H9 (cell line): ENCODE measurements at regions not wholly inside any gene's neighbourhood (a gene's known extent, or its start where the extent isn't known, plus 50 kb on each side); places are given as distances from the start of the nearest gene placed in this dataset.

Source experiments
- DNase-seq: peaks from one replicate; pipeline ENCODE4 v3.0.0-alpha.2; 2017
- H2AFZ ChIP-seq: one replicate; pipeline ENCODE4 v1.6.1; 2013; ENCODE audit warnings: mild to moderate bottlenecking, low read length, control low read depth, moderate library complexity
- H2AK5ac ChIP-seq: 2 replicates; pipeline ENCODE4 v1.6.1; 2013; ENCODE audit warnings: low read length, control low read depth, mixed read lengths; ENCODE audit not compliant: insufficient read length
- H2BK120ac ChIP-seq: one replicate; pipeline ENCODE4 v1.6.1; 2013; ENCODE audit warnings: low read depth, mild to moderate bottlenecking, low read length, control low read depth, inconsistent platforms; ENCODE audit not compliant: poor library complexity, severe bottlenecking
- H2BK12ac ChIP-seq: 2 replicates; pipeline ENCODE4 v1.6.1; 2013; ENCODE audit warnings: low read length, control low read depth, mixed read lengths, low read depth; ENCODE audit not compliant: insufficient read length
- H2BK15ac ChIP-seq: 2 replicates; pipeline ENCODE4 v1.6.1; 2013; ENCODE audit warnings: low read depth, low read length, control low read depth
- H2BK20ac ChIP-seq: one replicate; pipeline ENCODE4 v1.6.1; 2013; ENCODE audit warnings: low read depth, mild to moderate bottlenecking, low read length, control low read depth, inconsistent platforms; ENCODE audit not compliant: poor library complexity, severe bottlenecking
- H2BK5ac ChIP-seq: 2 replicates; pipeline ENCODE4 v1.6.1; 2013; ENCODE audit warnings: low read length, control low read depth, mixed read lengths; ENCODE audit not compliant: insufficient read length
- H3K14ac ChIP-seq: 2 replicates; pipeline ENCODE4 v1.6.1; 2013; ENCODE audit warnings: low read length, control low read depth; ENCODE audit not compliant: insufficient read depth
- H3K18ac ChIP-seq: 2 replicates; pipeline ENCODE4 v1.6.1; 2013; ENCODE audit warnings: low read depth, mild to moderate bottlenecking, mixed read lengths, low read length, control low read depth; ENCODE audit not compliant: insufficient read length
- H3K23ac ChIP-seq: 2 replicates; pipeline ENCODE4 v1.6.1; 2013; ENCODE audit warnings: low read length, control low read depth, mixed read lengths, low read depth; ENCODE audit not compliant: insufficient read length
- H3K23me2 ChIP-seq: 2 replicates; pipeline ENCODE4 v1.6.1; 2013; ENCODE audit warnings: low read depth, mild to moderate bottlenecking, mixed read lengths, low read length, control low read depth; ENCODE audit not compliant: insufficient read length, poor library complexity, severe bottlenecking
- H3K27ac ChIP-seq: 2 replicates; pipeline ENCODE4 v1.5.1; 2013; ENCODE audit warnings: low read length, control low read depth, mixed read lengths, low read depth; ENCODE audit not compliant: insufficient read length
- H3K27me3 ChIP-seq: 2 replicates; pipeline ENCODE4 v1.6.1; 2013; ENCODE audit warnings: low read length, control low read depth, inconsistent platforms; ENCODE audit not compliant: insufficient read depth
- H3K4ac ChIP-seq: 2 replicates; pipeline ENCODE4 v1.6.1; 2013; ENCODE audit warnings: low read depth, mild to moderate bottlenecking, control low read depth, inconsistent platforms, low read length, moderate library complexity
- H3K4me1 ChIP-seq: 2 replicates; pipeline ENCODE4 v1.6.1; 2013; ENCODE audit warnings: low read length, control low read depth, inconsistent platforms; ENCODE audit not compliant: insufficient read depth
- H3K4me2 ChIP-seq: 2 replicates; pipeline ENCODE4 v1.6.1; 2013; ENCODE audit warnings: low read length, control low read depth, mixed read lengths; ENCODE audit not compliant: insufficient read length, insufficient read depth
- H3K56ac ChIP-seq: 2 replicates; pipeline ENCODE4 v1.6.1; 2013; ENCODE audit warnings: low read depth, mild to moderate bottlenecking, mixed read lengths, low read length, control low read depth; ENCODE audit not compliant: insufficient read length
- H3K79me1 ChIP-seq: 2 replicates; pipeline ENCODE4 v1.6.1; 2013; ENCODE audit warnings: low read depth, mild to moderate bottlenecking, moderate library complexity, low read length, control low read depth, inconsistent platforms; ENCODE audit not compliant: insufficient read depth, poor library complexity, severe bottlenecking
- H3K79me2 ChIP-seq: 2 replicates; pipeline ENCODE4 v1.6.1; 2013; ENCODE audit warnings: low read length, control low read depth, inconsistent platforms; ENCODE audit not compliant: insufficient read depth
- H3K9ac ChIP-seq: 2 replicates; pipeline ENCODE4 v1.6.1; 2013; ENCODE audit warnings: low read length, control low read depth, mixed read lengths; ENCODE audit not compliant: insufficient read length; ENCODE audit errors: extremely low read depth
- H3K9me3 ChIP-seq: one replicate; pipeline ENCODE4 v1.6.1; 2013; ENCODE audit warnings: low read depth, low read length, inconsistent platforms; ENCODE audit not compliant: control insufficient read depth
- H3T11ph ChIP-seq: one replicate; pipeline ENCODE4 v1.6.1; 2013; ENCODE audit warnings: mild to moderate bottlenecking, low read length, control low read depth, inconsistent platforms
- H4K20me1 ChIP-seq: one replicate; pipeline ENCODE4 v1.6.1; 2013; ENCODE audit not compliant: control insufficient read depth, insufficient read length, insufficient read depth
- H4K5ac ChIP-seq: 2 replicates; pipeline ENCODE4 v1.6.1; 2013; ENCODE audit warnings: low read depth, mild to moderate bottlenecking, mixed read lengths, low read length, control low read depth; ENCODE audit not compliant: insufficient read length
- H4K8ac ChIP-seq: replicated peaks from 2 replicates; pipeline ENCODE4 v1.6.1; 2013; ENCODE audit warnings: low read length, control low read depth, mixed read lengths, low read depth; ENCODE audit not compliant: insufficient read length
- H4K91ac ChIP-seq: 2 replicates; pipeline ENCODE4 v1.6.1; 2013; ENCODE audit warnings: low read depth, mild to moderate bottlenecking, moderate library complexity, mixed read lengths, low read length, control low read depth; ENCODE audit not compliant: insufficient read length
- H3K27ac Mint-ChIP-seq, 3 experiments: 2 replicates in 2 of 3; 3 replicates in 1 of 3; pipeline ENCODE4 v1.8.0; 2020 to 2021; ENCODE audit warnings: mixed read lengths in 3 of 3, mild to moderate bottlenecking in 1 of 3, moderate library complexity in 1 of 3
- H3K27me3 Mint-ChIP-seq: 2 replicates; pipeline ENCODE4 v1.8.0; 2021; ENCODE audit warnings: low read depth, mild to moderate bottlenecking, moderate library complexity, mixed read lengths
- H3K36me3 Mint-ChIP-seq, 3 experiments: 2 replicates in 2 of 3; 3 replicates in 1 of 3; pipeline ENCODE4 v1.8.0; 2020 to 2021; ENCODE audit warnings: low read depth in 3 of 3, mixed read lengths in 3 of 3; ENCODE audit not compliant: insufficient read depth in 1 of 3
- H3K4me1 Mint-ChIP-seq, 2 experiments: 2 replicates each; pipeline ENCODE4 v1.8.0; 2020; ENCODE audit warnings: mixed read lengths in 2 of 2
- H3K4me3 Mint-ChIP-seq, 2 experiments: 2 replicates in 1 of 2; 3 replicates in 1 of 2; pipeline ENCODE4 v1.8.0; 2020 to 2021; ENCODE audit warnings: mild to moderate bottlenecking in 2 of 2, mixed read lengths in 2 of 2, moderate library complexity in 1 of 2
- H3K9me3 Mint-ChIP-seq, 2 experiments: 2 replicates in 1 of 2; 3 replicates in 1 of 2; pipeline ENCODE4 v1.8.0; 2020; ENCODE audit warnings: mild to moderate bottlenecking in 2 of 2, mixed read lengths in 2 of 2, moderate library complexity in 1 of 2
- CTCF ChIP-seq: fragments of 200-600 bp; sonication (generic); conservative IDR thresholded peaks from 3 replicates; pipeline ENCODE4 v1.8.0; 2021; ENCODE audit warnings: antibody characterized with exemption, mild to moderate bottlenecking
- WGBS: extraction: QIAGEN DNeasy Blood & Tissue Kit; methylation state at CpG from one replicate; pipeline ENCODE4 v1.1.7; 2013; ENCODE audit warnings: missing lambda C conversion rate, low lambda C conversion rate, mixed read lengths; ENCODE audit not compliant: insufficient read length; ENCODE audit errors: extremely low coverage; 5-methylcytosine and 5-hydroxymethylcytosine counted together

DNA sequence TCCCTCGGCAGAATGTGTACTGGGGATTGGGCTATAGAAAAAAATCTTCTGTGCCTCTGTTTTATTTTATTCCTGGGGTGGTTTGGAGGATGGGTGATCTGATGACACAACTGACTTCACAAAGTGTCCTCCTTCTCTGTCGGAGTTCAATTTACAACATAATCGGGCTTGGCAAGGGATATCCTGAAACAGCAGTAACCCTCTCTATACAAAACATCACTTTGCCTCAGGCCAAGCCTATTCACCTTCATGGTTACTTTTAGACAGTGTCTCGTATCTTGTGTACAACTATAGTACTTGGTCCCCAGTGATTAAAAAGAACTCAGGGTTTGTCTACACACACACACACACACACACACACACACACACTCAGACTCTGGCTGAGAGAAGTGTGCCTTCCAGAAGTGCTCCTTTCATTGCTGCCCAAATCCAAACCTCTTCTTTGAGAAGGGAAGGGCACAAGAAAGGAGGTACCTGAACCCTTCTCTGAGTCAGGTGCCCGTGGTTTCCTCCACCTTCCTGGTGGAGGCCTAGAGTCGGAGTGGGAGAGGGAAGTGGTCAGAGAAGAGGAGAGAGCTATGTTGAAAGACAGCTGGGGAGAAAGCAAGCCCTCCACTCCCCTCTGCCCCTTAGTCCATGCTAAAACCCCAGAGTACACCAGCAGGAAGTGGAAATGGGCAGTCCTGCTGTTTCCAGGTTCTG lies 62.4 kb upstream of the POU2F1 start:
- Histone ChIP-seq H3T11ph (no peak overlapping the region), H3K56ac (no peak overlapping the region), H3K4ac (no peak overlapping the region), H3K23me2 (no peaks in the 10 kb centered on the region), H3K14ac (peak overlapping the region; percentile 44), H3K4me2 (peak overlapping the region; percentile 27), H3K23ac (no peak overlapping the region), H3K18ac (peak overlapping the region; percentile 62), H2BK5ac (no peak overlapping the region), H3K9ac (no peak overlapping the region), H2BK120ac (no peak overlapping the region), H2AK5ac (no peak overlapping the region), H4K91ac (no peak overlapping the region), H3K27ac (peak overlapping the region; percentile 9), H2BK20ac (no peak overlapping the region), H3K4me1 (peaks cover 24% of the 10 kb centered on the region), H2BK12ac (no peak overlapping the region), H4K8ac (no peak overlapping the region), H4K5ac (no peak overlapping the region), H2BK15ac (no peak overlapping the region), H4K20me1 (no peaks in the 10 kb centered on the region), H2AFZ (no peak overlapping the region), H3K9me3 (no peaks in the 10 kb centered on the region), H3K27me3 (no peaks in the 10 kb centered on the region), H3K79me1 (no peaks in the 10 kb centered on the region), H3K79me2 (no peaks in the 10 kb centered on the region)
- Mint-ChIP-seq H3K27ac (peak overlapping the region; percentile 60 to 94 (median 61); a peak in 6 of 7 replicates), H3K27me3 (peaks cover 4% of the 10 kb centered on the region), H3K9me3 (peaks cover 3 to 5% of the 10 kb centered on the region in 2 experiments; a peak in 2 of 5 replicates), H3K4me1 (peaks cover 43 to 51% of the 10 kb centered on the region in 2 experiments), H3K36me3 (peaks cover 0 to 13% (median 8%) of the 10 kb centered on the region in 3 experiments; a peak in 3 of 7 replicates), H3K4me3 (peak overlapping the region; percentile 16 to 58; a peak in 4 of 5 replicates)
- no peak for DNase-seq
- no CpG with 5 or more reads among the region's 6 CpGs for WGBS
- TF ChIP-seq CTCF = no peak
